Thyroid gland (tissue), 4 donors: ENCODE measurements at regions not wholly inside any gene's neighbourhood (a gene's known extent, or its start where the extent isn't known, plus 50 kb on each side); places are given as distances from the start of the nearest gene placed in this dataset.

Experiments
- POLR2A ChIP-seq, 2 donors: fragments of 450-650 bp; IDR thresholded peaks; one replicate each; pipeline ENCODE4 v1.6.1; 2017; ENCODE audit warnings: antibody characterized with exemption in 2 of 2, mild to moderate bottlenecking in 2 of 2, moderate library complexity in 1 of 2
- TF ChIP-seq, protein P1 (sequence below), 6 experiments: fragments of 200-600 bp in 3 of 6; fragments of 450-650 bp in 3 of 6; sonication (generic) in 3 of 6; IDR thresholded peaks; one replicate each; pipeline ENCODE4 v1.5.1; 2016 to 2019; ENCODE audit warnings: antibody characterized with exemption in 6 of 6, mild to moderate bottlenecking in 2 of 6, inconsistent platforms in 1 of 6, moderate library complexity in 1 of 6

DNA sequence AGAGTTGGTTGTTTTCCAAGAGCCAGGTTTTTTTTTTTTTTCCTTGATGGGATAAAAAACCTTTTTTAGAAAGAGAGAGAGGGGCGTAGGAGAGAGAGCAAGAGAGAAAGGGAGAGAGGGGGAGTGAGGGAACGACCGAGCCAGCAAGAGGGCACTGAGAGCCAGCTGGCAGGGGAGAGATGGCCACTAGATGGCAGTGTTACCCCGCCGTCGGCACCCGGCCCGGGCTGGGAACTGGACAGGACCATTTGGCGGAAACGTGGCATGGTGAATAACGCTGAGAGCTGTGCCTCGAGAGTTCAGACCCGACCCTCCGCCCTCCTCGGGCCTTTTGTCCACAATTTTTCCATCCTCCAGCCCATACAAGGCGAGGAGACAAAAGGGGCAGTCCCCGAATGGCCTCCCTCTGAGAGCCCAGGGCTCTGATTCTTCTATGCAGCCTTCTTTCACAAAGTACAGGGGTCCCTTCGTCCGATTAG lies 286.7 kb upstream of the VRK2 start:
- TF ChIP-seq, protein P1, sequence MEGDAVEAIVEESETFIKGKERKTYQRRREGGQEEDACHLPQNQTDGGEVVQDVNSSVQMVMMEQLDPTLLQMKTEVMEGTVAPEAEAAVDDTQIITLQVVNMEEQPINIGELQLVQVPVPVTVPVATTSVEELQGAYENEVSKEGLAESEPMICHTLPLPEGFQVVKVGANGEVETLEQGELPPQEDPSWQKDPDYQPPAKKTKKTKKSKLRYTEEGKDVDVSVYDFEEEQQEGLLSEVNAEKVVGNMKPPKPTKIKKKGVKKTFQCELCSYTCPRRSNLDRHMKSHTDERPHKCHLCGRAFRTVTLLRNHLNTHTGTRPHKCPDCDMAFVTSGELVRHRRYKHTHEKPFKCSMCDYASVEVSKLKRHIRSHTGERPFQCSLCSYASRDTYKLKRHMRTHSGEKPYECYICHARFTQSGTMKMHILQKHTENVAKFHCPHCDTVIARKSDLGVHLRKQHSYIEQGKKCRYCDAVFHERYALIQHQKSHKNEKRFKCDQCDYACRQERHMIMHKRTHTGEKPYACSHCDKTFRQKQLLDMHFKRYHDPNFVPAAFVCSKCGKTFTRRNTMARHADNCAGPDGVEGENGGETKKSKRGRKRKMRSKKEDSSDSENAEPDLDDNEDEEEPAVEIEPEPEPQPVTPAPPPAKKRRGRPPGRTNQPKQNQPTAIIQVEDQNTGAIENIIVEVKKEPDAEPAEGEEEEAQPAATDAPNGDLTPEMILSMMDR (IDR thresholded peaks at IDR 0.05): peak; percentile 67 to 94 (median 84)
- TF ChIP-seq POLR2A (IDR thresholded peaks at IDR 0.05): no peak
